T-helper 1 cell treated with Interleukin-12 subunit alpha and Interleukin-12 subunit beta and Interleukin-4 antibody, amounts not matched to agents 30 ng/mL and 1 ng/mL, for 36 hours (primary cell): ENCODE measurements at regions not wholly inside any gene's neighbourhood (a gene's known extent, or its start where the extent isn't known, plus 50 kb on each side); places are given as distances from the start of the nearest gene placed in this dataset.
"Not testable (repeated sequence)": the region's sequence is repeated elsewhere in the genome, so short reads cannot be mapped to it uniquely, and the experiment has no call there.

Experiments used
- intact Hi-C: fragments of 100-400 bp; cut with micrococcal nuclease; formaldehyde crosslinking; loops from one replicate; pipeline ENCODE4 v1.15.1; 2024

GRCh38 chr6:140182821-140183220 is 808.4 kb upstream of the CITED2 start:
- intact Hi-C loops = no loop called here

- intact Hi-C loops = no loop called here
Measured at GRCh38 chr6:140181876-140182275, 807.4 kb upstream of the CITED2 start.

- intact Hi-C loops = no loop called here
Measured at GRCh38 chr6:140180306-140180705, 805.9 kb upstream of the CITED2 start.

- intact Hi-C loops = no loop called here
Measured at GRCh38 chr6:140178935-140179334, 804.5 kb upstream of the CITED2 start.

GRCh38 chr6:140178520-140178919 is 804.1 kb upstream of the CITED2 start:
- intact Hi-C loops = no loop called here

GRCh38 chr6:140176306-140176705 is 801.9 kb upstream of the CITED2 start:
- intact Hi-C loops = no loop called here

- intact Hi-C loops = no loop called here
Measured at GRCh38 chr6:140175486-140175885, 801.0 kb upstream of the CITED2 start.

GRCh38 chr6:140174524-140174923 is 800.1 kb upstream of the CITED2 start:
- intact Hi-C loops = no loop called here

GRCh38 chr6:140168365-140168764 is 793.9 kb upstream of the CITED2 start:
- intact Hi-C loops = no loop called here

- intact Hi-C loops = no loop called here
Measured at GRCh38 chr6:140160909-140161308, 786.5 kb upstream of the CITED2 start.

- intact Hi-C loops = no loop called here
Measured at GRCh38 chr6:140160494-140160893, 786.0 kb upstream of the CITED2 start.

GRCh38 chr6:140156131-140156530 is 781.7 kb upstream of the CITED2 start:
- intact Hi-C loops = no loop called here

- intact Hi-C loops = no loop called here
Measured at GRCh38 chr6:140155451-140156126, 781.1 kb upstream of the CITED2 start.

GRCh38 chr6:140153703-140154102 is 779.3 kb upstream of the CITED2 start:
- intact Hi-C loops = no loop called here

GRCh38 chr6:140147825-140148814 is 773.7 kb upstream of the CITED2 start:
- intact Hi-C loops = not testable (repeated sequence)

GRCh38 chr6:140140891-140141290 is 766.4 kb upstream of the CITED2 start:
- intact Hi-C loops = no loop called here

GRCh38 chr6:140138311-140139010 is 764.0 kb upstream of the CITED2 start:
- intact Hi-C loops = no loop called here

- intact Hi-C loops = no loop called here
Measured at GRCh38 chr6:140134224-140134623, 759.8 kb upstream of the CITED2 start.

- intact Hi-C loops = no loop called here
Measured at GRCh38 chr6:140130074-140130473, 755.6 kb upstream of the CITED2 start.

GRCh38 chr6:140124498-140124897 is 750.0 kb upstream of the CITED2 start:
- intact Hi-C loops = no loop called here

GRCh38 chr6:140108167-140108566 is 733.7 kb upstream of the CITED2 start:
- intact Hi-C loops = no loop called here

GRCh38 chr6:140107216-140107615 is 732.8 kb upstream of the CITED2 start:
- intact Hi-C loops = no loop called here
